A549 (cell line): ENCODE measurements at regions not wholly inside any gene's neighbourhood (a gene's known extent, or its start where the extent isn't known, plus 50 kb on each side); places are given as distances from the start of the nearest gene placed in this dataset.

Experiments used
- ATAC-seq, 2 experiments: fragments of 200-7000 bp in 1 of 2; fragments of >200 bp in 1 of 2; cut with Nextera tagmentation in 1 of 2; cut with Tn5 transposase in 1 of 2; 3 replicates each; pipeline versions ENCODE4 v1.8.0 to v1.9.1; 2018 to 2020; ENCODE audit warnings: mild to moderate bottlenecking in 1 of 2, moderate library complexity in 1 of 2
- CTCF ChIA-PET: fragments of 300-600 bp; sonication (Branson Sonifier 250); formaldehyde crosslinking; extraction: SDS; loops from one replicate; lab custom pipeline; 2021; ENCODE audit warnings: antibody characterized with exemption, inconsistent platforms; lab: Yijun Ruan, JAX
- POLR2A ChIA-PET: fragments of 350-600 bp; formaldehyde crosslinking; extraction: SDS; loops from one replicate; lab custom pipeline; 2021; ENCODE audit warnings: antibody characterized with exemption, inconsistent platforms; lab: Yijun Ruan, JAX
- DNase-seq, 2 experiments: peaks; one replicate each; pipeline versions ENCODE4 v3.0.0 to v3.0.0-alpha.2; 2011 to 2016; ENCODE audit warnings: low read depth in 1 of 2, low spot score in 1 of 2
- FAIRE-seq: peaks from 2 replicates; lab custom pipeline; 2011; peaks lifted over from hg19 to GRCh38; lab: Jason Lieb, UNC
- H3K27ac ChIP-seq, 2 experiments: fragments of >200 bp; sonication (Bioruptor Twin); formaldehyde crosslinking; 3 replicates each; pipeline ENCODE4 v1.5.1; 2016 to 2017
- H3K4me1 ChIP-seq: fragments of >200 bp; sonication (Bioruptor Twin); formaldehyde crosslinking; 3 replicates; pipeline ENCODE4 v1.6.1; 2016
- H3K4me2 ChIP-seq: fragments of >200 bp; sonication (Bioruptor Twin); formaldehyde crosslinking; 3 replicates; pipeline ENCODE4 v1.6.1; 2016
- H3K4me3 ChIP-seq: fragments of >200 bp; sonication (Bioruptor Twin); formaldehyde crosslinking; 3 replicates; pipeline ENCODE4 v1.5.1; 2016
- H3K9me3 ChIP-seq: fragments of >200 bp; sonication (Bioruptor Twin); formaldehyde crosslinking; 3 replicates; pipeline ENCODE4 v1.6.1; 2016
- CBX2 ChIP-seq: fragments of 200-600 bp; sonication (generic); IDR thresholded peaks from 2 replicates; pipeline ENCODE4 v1.6.1; 2016; ENCODE audit warnings: low read depth, mild to moderate bottlenecking, borderline replicate concordance
- CBX8 ChIP-seq: fragments of 200-600 bp; sonication (generic); IDR thresholded peaks from 2 replicates; pipeline ENCODE4 v1.6.1; 2016
- CHD4 ChIP-seq: fragments of 200-600 bp; sonication (generic); IDR thresholded peaks from 2 replicates; pipeline ENCODE4 v1.6.1; 2016; ENCODE audit warnings: antibody characterized with exemption, mild to moderate bottlenecking, borderline replicate concordance
- EHMT2 ChIP-seq: fragments of 200-600 bp; sonication (generic); IDR thresholded peaks from 2 replicates; pipeline ENCODE4 v1.6.1; 2016; ENCODE audit warnings: antibody characterized with exemption, low read depth, mild to moderate bottlenecking, moderate library complexity
- FOSB ChIP-seq: fragments of 250-450 bp; sonication (Bioruptor Pico); IDR thresholded peaks from 2 replicates; pipeline ENCODE4 v1.5.0; 2020; ENCODE audit warnings: mild to moderate bottlenecking, moderate library complexity
- GATA3 ChIP-seq: IDR thresholded peaks from 2 replicates; pipeline ENCODE4 v1.6.1; 2012; ENCODE audit warnings: borderline replicate concordance
- HDAC2 ChIP-seq: fragments of 200-600 bp; sonication (generic); IDR thresholded peaks from 2 replicates; pipeline ENCODE4 v1.6.1; 2016
- HEYL ChIP-seq: fragments of 250-450 bp; sonication (Bioruptor Pico); IDR thresholded peaks from 2 replicates; pipeline ENCODE4 v1.8.0; 2021; ENCODE audit warnings: mild to moderate bottlenecking, moderate library complexity
- HOXB13 ChIP-seq: fragments of 250-450 bp; sonication (Bioruptor Pico); IDR thresholded peaks from 2 replicates; pipeline ENCODE4 v1.5.0; 2020; ENCODE audit warnings: low read depth, mild to moderate bottlenecking, moderate library complexity
- JUN ChIP-seq, 2 experiments: fragments of >200 bp; sonication (Bioruptor Twin); formaldehyde crosslinking; IDR thresholded peaks; 2 replicates in 1 of 2; 3 replicates in 1 of 2; pipeline ENCODE4 v1.6.1; 2016 to 2017
- KDM1A ChIP-seq: fragments of 200-600 bp; sonication (generic); IDR thresholded peaks from 2 replicates; pipeline ENCODE4 v1.6.1; 2016; ENCODE audit warnings: low read depth, mild to moderate bottlenecking
- KDM5A ChIP-seq: fragments of 200-600 bp; sonication (generic); IDR thresholded peaks from 2 replicates; pipeline ENCODE4 v1.6.1; 2016; ENCODE audit warnings: antibody characterized with exemption, mild to moderate bottlenecking
- MAX ChIP-seq: IDR thresholded peaks from 2 replicates; pipeline ENCODE4 v1.6.1; 2012
- NFE2L2 ChIP-seq: fragments of 150-350 bp; conservative IDR thresholded peaks from 2 replicates; pipeline ENCODE4 v1.6.1; 2014; ENCODE audit warnings: low read length
- REST ChIP-seq: fragments of 200-600 bp; sonication (generic); IDR thresholded peaks from 2 replicates; pipeline ENCODE4 v1.6.1; 2016; ENCODE audit warnings: antibody characterized with exemption, mild to moderate bottlenecking, moderate library complexity
- RFX5 ChIP-seq: fragments of 450-650 bp; IDR thresholded peaks from 2 replicates; pipeline ENCODE4 v1.7.1; 2014; ENCODE audit warnings: antibody characterized with exemption, mild to moderate bottlenecking, moderate library complexity
- SMC3 ChIP-seq: fragments of >200 bp; sonication (Bioruptor Twin); formaldehyde crosslinking; IDR thresholded peaks from 3 replicates; pipeline ENCODE4 v1.6.1; 2018; ENCODE audit warnings: inconsistent platforms
- SREBF2 ChIP-seq: fragments of 450-650 bp; IDR thresholded peaks from 2 replicates; pipeline ENCODE4 v1.6.1; 2014; ENCODE audit warnings: mild to moderate bottlenecking, moderate library complexity
- TP53 ChIP-seq: fragments of 250-450 bp; sonication (Bioruptor Pico); IDR thresholded peaks from 2 replicates; pipeline ENCODE4 v1.5.0; 2021; ENCODE audit warnings: mild to moderate bottlenecking, moderate library complexity
- USF2 ChIP-seq: fragments of 450-650 bp; IDR thresholded peaks from 2 replicates; pipeline ENCODE4 v1.6.1; 2014; ENCODE audit warnings: antibody characterized with exemption
- ZFP36 ChIP-seq: fragments of 450-650 bp; IDR thresholded peaks from 2 replicates; pipeline ENCODE4 v1.6.1; 2014; ENCODE audit warnings: borderline replicate concordance; ENCODE audit not compliant: partially characterized antibody
- ZNF302 ChIP-seq: fragments of 250-450 bp; sonication (Bioruptor Pico); IDR thresholded peaks from 2 replicates; pipeline ENCODE4 v1.9.0; 2021; ENCODE audit warnings: inconsistent platforms, mild to moderate bottlenecking, moderate library complexity
- WGBS: methylation state at CpG from one replicate; pipeline ENCODE4 v1.1.6; 2017; ENCODE audit errors: missing lambda C conversion rate; 5-methylcytosine and 5-hydroxymethylcytosine counted together
- TF ChIP-seq, protein P1 (sequence below): fragments of 250-450 bp; sonication (Bioruptor Pico); IDR thresholded peaks from 2 replicates; pipeline ENCODE4 v1.5.0; 2021; ENCODE audit warnings: mild to moderate bottlenecking, moderate library complexity, borderline replicate concordance
- TF ChIP-seq, protein P2 (sequence below): fragments of >200 bp; sonication (Bioruptor Twin); formaldehyde crosslinking; IDR thresholded peaks from 2 replicates; pipeline ENCODE4 v1.6.1; 2016
- TF ChIP-seq, protein P3 (sequence below): IDR thresholded peaks from 2 replicates; pipeline ENCODE4 v1.6.1; 2012; ENCODE audit warnings: low read depth, borderline replicate concordance

DNA sequence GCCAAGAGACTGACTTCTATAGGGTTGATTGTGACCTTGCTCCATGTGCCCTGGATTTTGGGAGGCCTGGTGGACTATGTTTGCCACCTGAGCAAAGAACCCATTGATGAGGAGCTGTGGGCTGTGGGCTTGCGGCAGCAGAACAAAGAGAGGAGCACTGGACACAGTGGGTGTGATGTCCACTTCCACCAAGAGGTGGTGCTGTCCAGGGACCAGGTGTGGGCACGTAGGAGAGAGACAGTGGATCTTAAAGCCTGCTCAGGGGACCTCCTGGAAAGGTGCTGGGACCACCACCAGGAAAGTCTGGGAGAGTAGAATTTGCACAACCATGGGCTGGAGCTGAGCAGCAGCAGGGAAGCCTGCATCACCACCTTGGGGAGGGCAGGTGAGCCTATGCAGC, 106.7 kb upstream of the ETS2 start:
- TF ChIP-seq, protein P1, sequence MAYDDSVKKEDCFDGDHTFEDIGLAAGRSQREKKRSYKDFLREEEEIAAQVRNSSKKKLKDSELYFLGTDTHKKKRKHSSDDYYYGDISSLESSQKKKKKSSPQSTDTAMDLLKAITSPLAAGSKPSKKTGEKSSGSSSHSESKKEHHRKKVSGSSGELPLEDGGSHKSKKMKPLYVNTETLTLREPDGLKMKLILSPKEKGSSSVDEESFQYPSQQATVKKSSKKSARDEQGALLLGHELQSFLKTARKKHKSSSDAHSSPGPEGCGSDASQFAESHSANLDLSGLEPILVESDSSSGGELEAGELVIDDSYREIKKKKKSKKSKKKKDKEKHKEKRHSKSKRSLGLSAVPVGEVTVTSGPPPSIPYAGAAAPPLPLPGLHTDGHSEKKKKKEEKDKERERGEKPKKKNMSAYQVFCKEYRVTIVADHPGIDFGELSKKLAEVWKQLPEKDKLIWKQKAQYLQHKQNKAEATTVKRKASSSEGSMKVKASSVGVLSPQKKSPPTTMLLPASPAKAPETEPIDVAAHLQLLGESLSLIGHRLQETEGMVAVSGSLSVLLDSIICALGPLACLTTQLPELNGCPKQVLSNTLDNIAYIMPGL, result no peak
- TF ChIP-seq EHMT2 (no peak), HDAC2 (no peak), ZFP36 (no peak), FOSB (no peak), CBX2 (no peak)
- TF ChIP-seq, protein P2, sequence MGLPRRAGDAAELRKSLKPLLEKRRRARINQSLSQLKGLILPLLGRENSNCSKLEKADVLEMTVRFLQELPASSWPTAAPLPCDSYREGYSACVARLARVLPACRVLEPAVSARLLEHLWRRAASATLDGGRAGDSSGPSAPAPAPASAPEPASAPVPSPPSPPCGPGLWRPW, result no peak
- ChIA-PET POLR2A (no interaction called here), CTCF (interaction anchor here (1.1 kb wide), 1 partner anchor 12 kb away, joined by 3 read pairs; no protein-coding TSS in a partner anchor)
- Histone ChIP-seq H3K9me3 (no peaks in the 10 kb centered on the region), H3K4me1 (no peaks in the 10 kb centered on the region), H3K4me2 (no peak overlapping the region), H3K4me3 (no peak overlapping the region), H3K27ac (no peak overlapping the region)
- 45% methylated on average over 2 of the region's 2 CpGs for WGBS
- DNase-seq (peak in 1 of 2 experiments; percentile 3), ATAC-seq (0 out of 6 replicates have a peak, but pooled peaks of 1 of the 2 experiments have one; percentile 33), FAIRE-seq (no peak)

DNA sequence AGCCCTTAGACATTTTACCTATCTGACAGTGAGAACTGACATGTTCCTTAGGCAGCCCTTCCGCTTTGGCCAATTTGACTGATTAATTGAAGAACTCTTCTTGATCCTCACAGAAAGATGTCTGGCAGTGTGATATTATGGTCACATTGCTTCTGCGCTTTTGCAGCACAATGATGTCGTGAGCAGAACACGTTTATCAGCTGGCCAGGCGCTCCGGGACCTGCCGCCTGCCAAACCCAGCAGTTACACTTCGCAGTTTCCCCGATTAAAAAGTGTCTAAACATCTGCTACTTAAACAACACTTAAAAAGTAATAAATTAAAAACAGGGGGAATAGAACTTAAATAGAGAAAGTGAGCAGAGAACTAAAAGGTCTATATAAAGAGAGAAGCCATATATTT, 103.5 kb upstream of the ETS2 start:
- no peak for FAIRE-seq
- CTCF ChIA-PET, result interaction anchor here (0.5 to 1.8 kb wide), 2 partner anchors 10 to 264 kb away, joined by 3 to 6 read pairs; no protein-coding TSS in a partner anchor
- TF ChIP-seq MAX (no peak), TP53 (no peak), REST (no peak), CHD4 (no peak)
- H3K4me2 ChIP-seq, result no peak overlapping the region
- H3K9me3 ChIP-seq, result no peaks in the 10 kb centered on the region
- WGBS, result 68% methylated on average over 9 of the region's 9 CpGs
- ATAC-seq, result no peak
- no peak overlapping the region for H3K4me3 ChIP-seq
- H3K4me1 ChIP-seq, result no peaks in the 10 kb centered on the region
- DNase-seq, result no peak
- POLR2A ChIA-PET, result no interaction called here
- H3K27ac ChIP-seq, result no peak overlapping the region

GRCh38 chr21:38709876-38710275, 95.9 kb upstream of the ETS2 start:
- no peak for TF ChIP-seq ZNF302 (CRISPR knock-in tag)
- TF ChIP-seq EHMT2, result no peak
- no peak for TF ChIP-seq USF2
- TF ChIP-seq NFE2L2, result no peak
- TF ChIP-seq JUN (IDR thresholded peaks at IDR 0.05), result no peak
- no peak for TF ChIP-seq HEYL (CRISPR knock-in tag)
- no peak for TF ChIP-seq HDAC2
- no peak for TF ChIP-seq RFX5
- no peak for TF ChIP-seq HOXB13 (CRISPR knock-in tag)
- TF ChIP-seq, protein P3, sequence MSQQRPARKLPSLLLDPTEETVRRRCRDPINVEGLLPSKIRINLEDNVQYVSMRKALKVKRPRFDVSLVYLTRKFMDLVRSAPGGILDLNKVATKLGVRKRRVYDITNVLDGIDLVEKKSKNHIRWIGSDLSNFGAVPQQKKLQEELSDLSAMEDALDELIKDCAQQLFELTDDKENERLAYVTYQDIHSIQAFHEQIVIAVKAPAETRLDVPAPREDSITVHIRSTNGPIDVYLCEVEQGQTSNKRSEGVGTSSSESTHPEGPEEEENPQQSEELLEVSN, result no peak
- no peak for TF ChIP-seq KDM5A
- TF ChIP-seq SREBF2, result no peak
- no peak for TF ChIP-seq GATA3
- TF ChIP-seq CBX8, result no peak
- TF ChIP-seq SMC3, result no peak
- TF ChIP-seq KDM1A, result no peak
- ChIA-PET POLR2A (no interaction called here), CTCF (interaction anchor here (0.8 to 1.2 kb wide), 2 partner anchors 10 to 204 kb away, joined by 3 read pairs; no protein-coding TSS in a partner anchor)
- H3K4me2 ChIP-seq, result no peak overlapping the region
- H3K4me1 ChIP-seq, result no peaks in the 10 kb centered on the region
- no peak overlapping the region for H3K27ac ChIP-seq
- 56% methylated on average over 4 of the region's 4 CpGs for WGBS
- no peak for ATAC-seq
- no peak for DNase-seq
- H3K4me3 ChIP-seq, result no peak overlapping the region
- no peak for FAIRE-seq
- no peaks in the 10 kb centered on the region for H3K9me3 ChIP-seq
